ENCODE measurements at regions not wholly inside any gene's neighbourhood (a gene's known extent, or its start where the extent isn't known, plus 50 kb on each side); places are given as distances from the start of the nearest gene placed in this dataset.
A peak's percentile ranks its signal among the peaks of the same experiment; 100 is the strongest.
"Not testable (repeated sequence)": the region's sequence is repeated elsewhere in the genome, so short reads cannot be mapped to it uniquely, and the experiment has no call there.

GRCh38 chrY:8888371-8888770 is 448.9 kb upstream of the TSPY4 start:
- Histone ChIP-seq H3K4me3 (no peak overlapping the region), H3K27me3 (no peaks in the 10 kb centered on the region), H3K36me3 (no peaks in the 10 kb centered on the region), H3K4me1 (no peaks in the 10 kb centered on the region), H3K27ac (no peak overlapping the region), H3K9me3 (no peaks in the 10 kb centered on the region)
- no peak for ATAC-seq
- in situ Hi-C loops (cut with MboI; ENCODE audit: low sequenced_read_pairs in 4 of 4) (no loop called here), intact Hi-C loops (cut with DNase I; ENCODE audit: low total_unique reads) (no loop called here)
- no peak for DNase-seq
- TF ChIP-seq, protein P1, sequence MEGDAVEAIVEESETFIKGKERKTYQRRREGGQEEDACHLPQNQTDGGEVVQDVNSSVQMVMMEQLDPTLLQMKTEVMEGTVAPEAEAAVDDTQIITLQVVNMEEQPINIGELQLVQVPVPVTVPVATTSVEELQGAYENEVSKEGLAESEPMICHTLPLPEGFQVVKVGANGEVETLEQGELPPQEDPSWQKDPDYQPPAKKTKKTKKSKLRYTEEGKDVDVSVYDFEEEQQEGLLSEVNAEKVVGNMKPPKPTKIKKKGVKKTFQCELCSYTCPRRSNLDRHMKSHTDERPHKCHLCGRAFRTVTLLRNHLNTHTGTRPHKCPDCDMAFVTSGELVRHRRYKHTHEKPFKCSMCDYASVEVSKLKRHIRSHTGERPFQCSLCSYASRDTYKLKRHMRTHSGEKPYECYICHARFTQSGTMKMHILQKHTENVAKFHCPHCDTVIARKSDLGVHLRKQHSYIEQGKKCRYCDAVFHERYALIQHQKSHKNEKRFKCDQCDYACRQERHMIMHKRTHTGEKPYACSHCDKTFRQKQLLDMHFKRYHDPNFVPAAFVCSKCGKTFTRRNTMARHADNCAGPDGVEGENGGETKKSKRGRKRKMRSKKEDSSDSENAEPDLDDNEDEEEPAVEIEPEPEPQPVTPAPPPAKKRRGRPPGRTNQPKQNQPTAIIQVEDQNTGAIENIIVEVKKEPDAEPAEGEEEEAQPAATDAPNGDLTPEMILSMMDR (IDR thresholded peaks at IDR 0.05 in 4 of 5, conservative IDR thresholded peaks at IDR 0.05 in 1 of 5), result no peak
- TF ChIP-seq POLR2A (IDR thresholded peaks at IDR 0.05), result no peak

DNA sequence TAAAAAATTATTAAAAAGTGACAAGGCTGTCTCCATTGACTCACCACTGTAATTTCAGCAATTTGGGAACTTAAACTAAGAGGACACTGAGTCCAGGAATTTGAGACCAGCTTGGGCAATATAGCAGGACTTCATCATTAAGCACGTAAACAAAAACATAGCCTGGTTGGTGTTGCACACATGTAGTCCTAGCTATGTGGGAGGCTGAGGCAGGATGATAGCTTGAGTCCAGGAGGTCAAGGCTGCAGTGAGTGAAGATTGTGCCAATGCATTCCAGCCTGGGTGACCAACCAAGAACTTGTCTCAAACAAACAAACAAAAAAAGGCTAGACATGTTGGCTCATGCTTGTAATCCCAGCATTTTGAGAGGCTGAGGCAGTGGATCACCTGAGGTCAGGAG is 439.4 kb upstream of the TSPY4 start:
- Histone ChIP-seq H3K36me3 (no peaks in the 10 kb centered on the region), H3K27ac (no peak overlapping the region), H3K4me1 (no peaks in the 10 kb centered on the region), H3K27me3 (no peaks in the 10 kb centered on the region), H3K4me3 (no peak overlapping the region), H3K9me3 (no peaks in the 10 kb centered on the region)
- DNase-seq (no peak), ATAC-seq (no peak)
- intact Hi-C loops (cut with DNase I; ENCODE audit: low total_unique reads) (no loop called here), in situ Hi-C loops (cut with MboI; ENCODE audit: low sequenced_read_pairs in 4 of 4) (no loop called here)
- no peak for TF ChIP-seq POLR2A (IDR thresholded peaks at IDR 0.05)
- TF ChIP-seq, protein P1 (IDR thresholded peaks at IDR 0.05 in 4 of 5, conservative IDR thresholded peaks at IDR 0.05 in 1 of 5), result no peak

- Histone ChIP-seq H3K4me3 (no peak overlapping the region), H3K36me3 (no peaks in the 10 kb centered on the region), H3K27ac (no peak overlapping the region), H3K4me1 (no peaks in the 10 kb centered on the region), H3K27me3 (no peaks in the 10 kb centered on the region), H3K9me3 (no peaks in the 10 kb centered on the region)
- ATAC-seq (no peak), DNase-seq (no peak)
- in situ Hi-C loops (cut with MboI; ENCODE audit: low sequenced_read_pairs in 4 of 4), result no loop called here
- intact Hi-C loops (cut with DNase I; ENCODE audit: low total_unique reads), result no loop called here
- no peak for TF ChIP-seq POLR2A (IDR thresholded peaks at IDR 0.05)
- TF ChIP-seq, protein P1 (IDR thresholded peaks at IDR 0.05 in 4 of 5, conservative IDR thresholded peaks at IDR 0.05 in 1 of 5), result no peak
Observed at GRCh38 chrY:8905141-8905540, 432.1 kb upstream of the TSPY4 start.

- in situ Hi-C loops (cut with MboI; ENCODE audit: low sequenced_read_pairs in 4 of 4); H3K27me3 ChIP-seq; ATAC-seq; intact Hi-C loops (cut with DNase I; ENCODE audit: low total_unique reads); H3K27ac ChIP-seq; H3K9me3 ChIP-seq; H3K4me1 ChIP-seq; H3K36me3 ChIP-seq; H3K4me3 ChIP-seq: not testable (repeated sequence)
- DNase-seq, result peak in 1 of 2 donors; percentile 19
Observed at GRCh38 chrY:8922576-8922975, 414.7 kb upstream of the TSPY4 start.

All from gastrocnemius medialis (tissue), 4 donors.